ENCODE measurements at regions not wholly inside any gene's neighbourhood (a gene's known extent, or its start where the extent isn't known, plus 50 kb on each side); places are given as distances from the start of the nearest gene placed in this dataset.

DNA sequence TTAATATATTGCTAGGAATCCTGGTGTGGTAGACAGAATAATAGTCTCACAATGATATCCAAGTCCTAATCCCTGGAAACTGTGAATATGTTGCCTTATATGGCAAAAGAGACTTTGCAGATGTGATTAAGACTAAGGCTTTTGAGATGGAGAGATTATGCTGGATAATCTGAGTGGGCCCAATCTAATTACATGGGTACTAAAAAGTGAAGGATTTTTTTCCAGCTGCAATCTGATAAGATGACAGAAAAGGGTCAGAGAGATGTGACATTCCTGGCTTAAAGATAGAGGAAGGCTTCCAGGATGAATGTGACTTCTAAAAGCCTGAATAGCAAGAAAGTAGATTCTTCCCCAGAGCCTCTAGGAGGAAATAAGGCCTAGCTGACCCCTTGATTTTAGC lies 80.7 kb upstream of the MPDZ start:
- no peak overlapping the region for H3K23ac ChIP-seq (ENCODE audit: low read length in 2 of 2)
- no peak overlapping the region for H3K14ac ChIP-seq (ENCODE audit: low read length in 2 of 2)
- H3K9me3 ChIP-seq (ENCODE audit: control insufficient read depth, low read length), result no peaks in the 10 kb centered on the region
- H2BK12ac ChIP-seq (ENCODE audit: low read length in 2 of 2), result no peak overlapping the region
- no peak overlapping the region for H2BK5ac ChIP-seq (ENCODE audit: low read depth, low read length, poor library complexity, severe bottlenecking)
- no peak overlapping the region for H3K4me3 ChIP-seq (ENCODE audit: insufficient read depth in 1 of 2, low read depth in 1 of 2, low read length in 2 of 2)
- no peaks in the 10 kb centered on the region for H3K36me3 ChIP-seq (ENCODE audit: control insufficient read depth in 1 of 2, insufficient read depth in 2 of 2, low read depth in 1 of 2, low read length in 2 of 2)
- no peak overlapping the region for H3K4me2 ChIP-seq (ENCODE audit: low read length, poor library complexity, severe bottlenecking)
- no peak for DNase-seq
- H3K4me1 ChIP-seq (ENCODE audit: control insufficient read depth, insufficient read depth, low read depth, low read length), result no peaks in the 10 kb centered on the region
- no peak overlapping the region for H2AK5ac ChIP-seq (ENCODE audit: low read length, severe bottlenecking)
- no peak overlapping the region for H2BK15ac ChIP-seq (ENCODE audit: low read depth, poor library complexity, severe bottlenecking)
- H3K4ac ChIP-seq (ENCODE audit: low read depth in 1 of 2, low read length in 2 of 2), result no peak overlapping the region
- H2AFZ ChIP-seq (ENCODE audit: low read depth, low read length), result no peak overlapping the region
- H3K79me1 ChIP-seq (replicated peaks; ENCODE audit: low read length, poor library complexity, severe bottlenecking), result no peaks in the 10 kb centered on the region
- no peak overlapping the region for H4K8ac ChIP-seq (ENCODE audit: low read length)
- H2BK120ac ChIP-seq (ENCODE audit: low read depth, low read length), result no peak overlapping the region
- H3K27me3 ChIP-seq (ENCODE audit: control insufficient read depth in 1 of 2, insufficient read depth in 1 of 2, low read length in 2 of 2), result no peaks in the 10 kb centered on the region
- H3K18ac ChIP-seq (ENCODE audit: low read depth in 1 of 2, low read length in 2 of 2), result no peak overlapping the region
- no peak overlapping the region for H4K91ac ChIP-seq (ENCODE audit: low read length)
- no peak overlapping the region for H3K9ac ChIP-seq (ENCODE audit: low read length)
- H3K27ac ChIP-seq (ENCODE audit: low read length, poor library complexity, severe bottlenecking), result no peak overlapping the region

DNA sequence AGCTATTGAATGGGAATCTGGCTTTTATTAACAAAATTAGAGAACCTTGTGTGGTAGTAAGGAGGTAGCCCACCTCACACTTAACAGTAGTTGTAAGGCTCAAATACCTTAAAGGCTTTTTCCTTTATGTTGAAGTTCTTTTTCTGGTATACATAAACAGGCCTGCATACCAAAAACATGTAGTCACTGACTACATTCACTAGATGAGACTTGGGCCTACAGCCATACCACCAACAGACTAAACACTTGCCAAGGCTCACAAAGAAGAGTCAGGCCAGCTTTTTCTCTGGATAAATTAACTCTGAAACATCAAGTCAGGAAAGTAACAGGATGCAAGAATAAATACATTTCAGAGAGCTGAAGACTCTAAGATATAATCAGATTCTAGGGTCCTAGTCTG lies 78.6 kb upstream of the MPDZ start:
- H3K4me2 ChIP-seq (ENCODE audit: low read length, poor library complexity, severe bottlenecking), result no peak overlapping the region
- no peaks in the 10 kb centered on the region for H3K27me3 ChIP-seq (ENCODE audit: control insufficient read depth in 1 of 2, insufficient read depth in 1 of 2, low read length in 2 of 2)
- H3K79me1 ChIP-seq (replicated peaks; ENCODE audit: low read length, poor library complexity, severe bottlenecking), result no peaks in the 10 kb centered on the region

DNA sequence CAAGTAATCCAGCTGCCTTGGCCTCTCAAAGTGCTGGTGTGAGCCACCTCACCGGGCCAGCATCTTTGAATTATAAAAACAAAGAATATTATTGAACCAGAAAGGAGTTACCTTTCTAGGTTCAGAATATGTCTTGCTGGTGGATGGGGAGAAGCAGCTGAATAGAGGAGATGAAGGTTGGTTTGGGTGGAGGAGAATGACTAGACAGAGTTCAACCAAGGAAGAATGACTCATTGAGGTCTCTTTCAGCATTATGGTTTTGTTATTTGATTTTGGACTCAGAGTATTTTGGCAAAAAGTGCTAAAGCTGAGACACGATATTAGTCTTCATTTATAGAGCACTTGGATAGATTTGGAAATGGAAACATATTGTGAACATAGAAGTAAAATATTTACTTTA lies 75.2 kb upstream of the MPDZ start:
- no peak for DNase-seq
- H4K8ac ChIP-seq (ENCODE audit: low read length), result no peak overlapping the region

More for the DNA sequence above, 78.6 kb upstream of the MPDZ start:
- Histone ChIP-seq H3K36me3 (ENCODE audit: control insufficient read depth in 1 of 2, insufficient read depth in 2 of 2, low read depth in 1 of 2, low read length in 2 of 2) (no peaks in the 10 kb centered on the region), H3K4me3 (ENCODE audit: insufficient read depth in 1 of 2, low read depth in 1 of 2, low read length in 2 of 2) (no peak overlapping the region), H3K27ac (ENCODE audit: low read length, poor library complexity, severe bottlenecking) (no peak overlapping the region), H3K9ac (ENCODE audit: low read length) (peak overlapping the region; percentile 56), H3K9me3 (ENCODE audit: control insufficient read depth, low read length) (no peaks in the 10 kb centered on the region), H2AFZ (ENCODE audit: low read depth, low read length) (no peak overlapping the region), H2BK15ac (ENCODE audit: low read depth, poor library complexity, severe bottlenecking) (no peak overlapping the region), H3K23ac (ENCODE audit: low read length in 2 of 2) (no peak overlapping the region), H2BK12ac (ENCODE audit: low read length in 2 of 2) (no peak overlapping the region), H3K4me1 (ENCODE audit: control insufficient read depth, insufficient read depth, low read depth, low read length) (no peaks in the 10 kb centered on the region), H3K4ac (ENCODE audit: low read depth in 1 of 2, low read length in 2 of 2) (no peak overlapping the region), H4K91ac (ENCODE audit: low read length) (no peak overlapping the region), H2AK5ac (ENCODE audit: low read length, severe bottlenecking) (no peak overlapping the region), H2BK5ac (ENCODE audit: low read depth, low read length, poor library complexity, severe bottlenecking) (no peak overlapping the region), H3K14ac (ENCODE audit: low read length in 2 of 2) (no peak overlapping the region), H3K18ac (ENCODE audit: low read depth in 1 of 2, low read length in 2 of 2) (no peak overlapping the region), H2BK120ac (ENCODE audit: low read depth, low read length) (no peak overlapping the region), H4K8ac (ENCODE audit: low read length) (no peak overlapping the region)
- peak; percentile 80 for DNase-seq

DNA sequence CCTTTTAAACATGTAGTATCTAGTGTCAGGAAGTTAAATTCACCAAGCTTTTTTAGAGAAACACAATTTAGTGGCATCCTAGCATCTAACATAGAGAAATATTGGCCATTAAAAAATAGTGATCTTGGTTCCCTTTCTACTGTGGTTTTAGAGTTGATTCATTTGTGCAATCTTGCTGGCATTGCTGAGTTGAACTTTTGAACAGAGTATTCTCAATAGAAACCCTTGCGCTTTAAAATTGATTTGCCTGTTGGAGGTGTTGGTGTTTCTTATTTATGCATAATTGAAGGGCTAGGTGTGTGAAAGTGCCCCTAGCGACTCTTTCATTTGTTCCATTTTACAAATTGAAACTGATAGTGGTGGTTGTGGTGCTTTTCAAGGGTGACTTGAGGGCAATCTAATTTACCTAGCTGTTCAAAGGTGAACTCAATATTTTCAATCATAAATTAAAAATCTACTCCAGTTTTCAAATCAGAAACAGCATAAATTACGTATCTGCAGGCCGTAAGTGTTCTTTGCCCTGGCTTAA lies 73.0 kb upstream of the MPDZ start:
- no peak overlapping the region for H3K14ac ChIP-seq (ENCODE audit: low read length in 2 of 2)
- no peak overlapping the region for H3K4me3 ChIP-seq (ENCODE audit: insufficient read depth in 1 of 2, low read depth in 1 of 2, low read length in 2 of 2)
- H2AK5ac ChIP-seq (ENCODE audit: low read length, severe bottlenecking), result no peak overlapping the region
- no peaks in the 10 kb centered on the region for H3K79me1 ChIP-seq (replicated peaks; ENCODE audit: low read length, poor library complexity, severe bottlenecking)
- H3K9ac ChIP-seq (ENCODE audit: low read length), result no peak overlapping the region
- H2AFZ ChIP-seq (ENCODE audit: low read depth, low read length), result no peak overlapping the region
- no peak overlapping the region for H3K4me2 ChIP-seq (ENCODE audit: low read length, poor library complexity, severe bottlenecking)
- no peak overlapping the region for H3K4ac ChIP-seq (ENCODE audit: low read depth in 1 of 2, low read length in 2 of 2)
- H2BK120ac ChIP-seq (ENCODE audit: low read depth, low read length), result no peak overlapping the region
- no peak overlapping the region for H3K18ac ChIP-seq (ENCODE audit: low read depth in 1 of 2, low read length in 2 of 2)
- H2BK12ac ChIP-seq (ENCODE audit: low read length in 2 of 2), result no peak overlapping the region
- no peaks in the 10 kb centered on the region for H3K27me3 ChIP-seq (ENCODE audit: control insufficient read depth in 1 of 2, insufficient read depth in 1 of 2, low read length in 2 of 2)
- H3K9me3 ChIP-seq (ENCODE audit: control insufficient read depth, low read length), result no peaks in the 10 kb centered on the region
- H3K4me1 ChIP-seq (ENCODE audit: control insufficient read depth, insufficient read depth, low read depth, low read length), result no peaks in the 10 kb centered on the region
- no peak overlapping the region for H4K8ac ChIP-seq (ENCODE audit: low read length)
- no peak overlapping the region for H3K23ac ChIP-seq (ENCODE audit: low read length in 2 of 2)
- no peak overlapping the region for H2BK15ac ChIP-seq (ENCODE audit: low read depth, poor library complexity, severe bottlenecking)
- H3K27ac ChIP-seq (ENCODE audit: low read length, poor library complexity, severe bottlenecking), result no peak overlapping the region
- WGBS, result 74% methylated on average over 4 of the region's 4 CpGs
- H2BK5ac ChIP-seq (ENCODE audit: low read depth, low read length, poor library complexity, severe bottlenecking), result no peak overlapping the region
- H4K91ac ChIP-seq (ENCODE audit: low read length), result no peak overlapping the region
- DNase-seq, result no peak
- no peaks in the 10 kb centered on the region for H3K36me3 ChIP-seq (ENCODE audit: control insufficient read depth in 1 of 2, insufficient read depth in 2 of 2, low read depth in 1 of 2, low read length in 2 of 2)

More for the DNA sequence above, 75.2 kb upstream of the MPDZ start:
- no peak overlapping the region for H2BK12ac ChIP-seq (ENCODE audit: low read length in 2 of 2)
- no peak overlapping the region for H2AK5ac ChIP-seq (ENCODE audit: low read length, severe bottlenecking)
- no peaks in the 10 kb centered on the region for H3K27me3 ChIP-seq (ENCODE audit: control insufficient read depth in 1 of 2, insufficient read depth in 1 of 2, low read length in 2 of 2)
- no peaks in the 10 kb centered on the region for H3K4me1 ChIP-seq (ENCODE audit: control insufficient read depth, insufficient read depth, low read depth, low read length)
- H2BK5ac ChIP-seq (ENCODE audit: low read depth, low read length, poor library complexity, severe bottlenecking), result no peak overlapping the region
- H2AFZ ChIP-seq (ENCODE audit: low read depth, low read length), result no peak overlapping the region
- H3K79me1 ChIP-seq (replicated peaks; ENCODE audit: low read length, poor library complexity, severe bottlenecking), result no peaks in the 10 kb centered on the region
- no peak overlapping the region for H3K4me3 ChIP-seq (ENCODE audit: insufficient read depth in 1 of 2, low read depth in 1 of 2, low read length in 2 of 2)
- no peak overlapping the region for H3K4me2 ChIP-seq (ENCODE audit: low read length, poor library complexity, severe bottlenecking)
- H3K4ac ChIP-seq (ENCODE audit: low read depth in 1 of 2, low read length in 2 of 2), result no peak overlapping the region
- H4K91ac ChIP-seq (ENCODE audit: low read length), result no peak overlapping the region
- H3K36me3 ChIP-seq (ENCODE audit: control insufficient read depth in 1 of 2, insufficient read depth in 2 of 2, low read depth in 1 of 2, low read length in 2 of 2), result no peaks in the 10 kb centered on the region
- no peak overlapping the region for H2BK120ac ChIP-seq (ENCODE audit: low read depth, low read length)
- H3K18ac ChIP-seq (ENCODE audit: low read depth in 1 of 2, low read length in 2 of 2), result no peak overlapping the region
- no peak overlapping the region for H2BK15ac ChIP-seq (ENCODE audit: low read depth, poor library complexity, severe bottlenecking)
- H3K27ac ChIP-seq (ENCODE audit: low read length, poor library complexity, severe bottlenecking), result no peak overlapping the region
- H3K14ac ChIP-seq (ENCODE audit: low read length in 2 of 2), result no peak overlapping the region
- no peak overlapping the region for H3K9ac ChIP-seq (ENCODE audit: low read length)
- H3K9me3 ChIP-seq (ENCODE audit: control insufficient read depth, low read length), result no peaks in the 10 kb centered on the region
- H3K23ac ChIP-seq (ENCODE audit: low read length in 2 of 2), result no peak overlapping the region
- 93% methylated on average over 1 of the region's 2 CpGs for WGBS
